Activated naive CD4-positive, alpha-beta T cell treated with anti-CD3 and anti-CD28 coated beads, Interleukin-2, amount 50 U/mL, for 72 hours (primary cell): ENCODE measurements at regions not wholly inside any gene's neighbourhood (a gene's known extent, or its start where the extent isn't known, plus 50 kb on each side); places are given as distances from the start of the nearest gene placed in this dataset.

ENCODE experiments used
- ATAC-seq, 2 donors: fragments of 150-1000 bp; cut with Tn5 transposase; 2 replicates each; pipeline ENCODE4 v1.10.0; 2021; ENCODE audit warnings: mild to moderate bottlenecking in 2 of 2, moderate library complexity in 2 of 2
- DNase-seq, 2 donors: peaks; one replicate each; pipeline ENCODE4 v3.0.0; 2021 to 2022; ENCODE audit warnings: low spot score in 2 of 2
- H3K27ac Mint-ChIP-seq, 2 donors: one replicate each; pipeline ENCODE4 v1.8.0; 2022; ENCODE audit warnings: mild to moderate bottlenecking in 2 of 2, mixed read lengths in 2 of 2
- H3K36me3 Mint-ChIP-seq, 2 donors: one replicate each; pipeline ENCODE4 v1.8.0; 2022; ENCODE audit warnings: mixed read lengths in 2 of 2
- H3K9me3 Mint-ChIP-seq, 2 donors: one replicate each; pipeline ENCODE4 v1.8.0; 2022; ENCODE audit warnings: mixed read lengths in 2 of 2

GRCh38 chr3:34365771-34366170 is 567.3 kb downstream of the PDCD6IP start:
- no peak overlapping the region for H3K27ac Mint-ChIP-seq
- H3K9me3 Mint-ChIP-seq, result no peaks in the 10 kb centered on the region
- no peak for ATAC-seq
- H3K36me3 Mint-ChIP-seq, result no peaks in the 10 kb centered on the region
- no peak for DNase-seq

GRCh38 chr3:34367521-34367920 is 569.1 kb downstream of the PDCD6IP start:
- ATAC-seq (no peak), DNase-seq (no peak)
- Mint-ChIP-seq H3K9me3 (peaks cover 0 to 3% of the 10 kb centered on the region in 2 donors), H3K27ac (no peak overlapping the region), H3K36me3 (no peaks in the 10 kb centered on the region)

GRCh38 chr3:34374521-34374920 is 576.1 kb downstream of the PDCD6IP start:
- no peaks in the 10 kb centered on the region for H3K36me3 Mint-ChIP-seq
- DNase-seq (no peak), ATAC-seq (no peak)
- peaks cover 0 to 5% of the 10 kb centered on the region in 2 donors for H3K9me3 Mint-ChIP-seq
- H3K27ac Mint-ChIP-seq, result no peak overlapping the region

- no peak for ATAC-seq
- Mint-ChIP-seq H3K9me3 (peaks cover 0 to 5% of the 10 kb centered on the region in 2 donors), H3K27ac (no peak overlapping the region), H3K36me3 (no peaks in the 10 kb centered on the region)
- DNase-seq, result no peak
Observed at GRCh38 chr3:34376691-34377090, 578.3 kb downstream of the PDCD6IP start.

- Mint-ChIP-seq H3K27ac (no peak overlapping the region), H3K9me3 (no peaks in the 10 kb centered on the region), H3K36me3 (no peaks in the 10 kb centered on the region)
- ATAC-seq, result no peak
- no peak for DNase-seq
Observed at GRCh38 chr3:34377961-34378360, 579.5 kb downstream of the PDCD6IP start.

GRCh38 chr3:34381243-34381642 is 582.8 kb downstream of the PDCD6IP start:
- Mint-ChIP-seq H3K27ac (no peak overlapping the region), H3K9me3 (no peaks in the 10 kb centered on the region), H3K36me3 (no peaks in the 10 kb centered on the region)
- DNase-seq, result no peak
- ATAC-seq, result no peak

- Mint-ChIP-seq H3K27ac (no peak overlapping the region), H3K9me3 (no peaks in the 10 kb centered on the region), H3K36me3 (no peaks in the 10 kb centered on the region)
- DNase-seq (no peak), ATAC-seq (no peak)
Observed at GRCh38 chr3:34382859-34383258, 584.4 kb downstream of the PDCD6IP start.

GRCh38 chr3:34386309-34386708 is 587.9 kb downstream of the PDCD6IP start:
- no peaks in the 10 kb centered on the region for H3K36me3 Mint-ChIP-seq

GRCh38 chr3:34387826-34388564 is 589.6 kb downstream of the PDCD6IP start:
- H3K27ac Mint-ChIP-seq, result no peak overlapping the region
- no peak for DNase-seq
- H3K36me3 Mint-ChIP-seq, result no peaks in the 10 kb centered on the region
- ATAC-seq, result no peak
- peaks cover 1 to 2% of the 10 kb centered on the region in 2 donors for H3K9me3 Mint-ChIP-seq

More at GRCh38 chr3:34386309-34386708, 587.9 kb downstream of the PDCD6IP start:
- no peak overlapping the region for H3K27ac Mint-ChIP-seq
- no peaks in the 10 kb centered on the region for H3K9me3 Mint-ChIP-seq
- no peak for ATAC-seq
- no peak for DNase-seq

GRCh38 chr3:34388830-34389229 is 590.4 kb downstream of the PDCD6IP start:
- Mint-ChIP-seq H3K27ac (no peak overlapping the region), H3K36me3 (no peaks in the 10 kb centered on the region), H3K9me3 (peaks cover 5% of the 10 kb centered on the region in 2 donors)
- no peak for ATAC-seq
- no peak for DNase-seq

GRCh38 chr3:34394978-34395748 is 596.7 kb downstream of the PDCD6IP start:
- ATAC-seq, result no peak
- no peak for DNase-seq
- no peak overlapping the region for H3K27ac Mint-ChIP-seq
- H3K9me3 Mint-ChIP-seq, result peaks cover 17 to 18% of the 10 kb centered on the region in 2 donors
- H3K36me3 Mint-ChIP-seq, result peaks cover 0 to 9% of the 10 kb centered on the region in 2 donors

GRCh38 chr3:34396288-34396687 is 597.9 kb downstream of the PDCD6IP start:
- Mint-ChIP-seq H3K9me3 (peaks cover 18% of the 10 kb centered on the region in 2 donors), H3K36me3 (peaks cover 0 to 9% of the 10 kb centered on the region in 2 donors)
- no peak for ATAC-seq

GRCh38 chr3:34396956-34397355 is 598.5 kb downstream of the PDCD6IP start:
- H3K27ac Mint-ChIP-seq, result no peak overlapping the region
- ATAC-seq, result no peak
- H3K36me3 Mint-ChIP-seq, result peaks cover 0 to 9% of the 10 kb centered on the region in 2 donors
- peaks cover 18 to 20% of the 10 kb centered on the region in 2 donors for H3K9me3 Mint-ChIP-seq
- DNase-seq, result no peak

More at GRCh38 chr3:34396288-34396687, 597.9 kb downstream of the PDCD6IP start:
- no peak for DNase-seq
- no peak overlapping the region for H3K27ac Mint-ChIP-seq

- Mint-ChIP-seq H3K27ac (no peak overlapping the region), H3K36me3 (peaks cover 0 to 9% of the 10 kb centered on the region in 2 donors), H3K9me3 (peaks cover 12 to 14% of the 10 kb centered on the region in 2 donors)
- ATAC-seq (no peak), DNase-seq (no peak)
Observed at GRCh38 chr3:34399401-34399800, 601.0 kb downstream of the PDCD6IP start.

GRCh38 chr3:34405159-34405558 is 606.7 kb downstream of the PDCD6IP start:
- H3K36me3 Mint-ChIP-seq, result no peaks in the 10 kb centered on the region
- peaks cover 0 to 3% of the 10 kb centered on the region in 2 donors for H3K9me3 Mint-ChIP-seq
- no peak overlapping the region for H3K27ac Mint-ChIP-seq
- ATAC-seq (no peak), DNase-seq (no peak)

GRCh38 chr3:34407281-34407680 is 608.9 kb downstream of the PDCD6IP start:
- ATAC-seq (no peak), DNase-seq (no peak)
- Mint-ChIP-seq H3K27ac (no peak overlapping the region), H3K36me3 (no peaks in the 10 kb centered on the region), H3K9me3 (no peaks in the 10 kb centered on the region)

- no peak for DNase-seq
Observed at GRCh38 chr3:34408088-34408487, 609.7 kb downstream of the PDCD6IP start.

More at GRCh38 chr3:34408088-34408487, 609.7 kb downstream of the PDCD6IP start:
- Mint-ChIP-seq H3K9me3 (no peaks in the 10 kb centered on the region), H3K36me3 (no peaks in the 10 kb centered on the region), H3K27ac (no peak overlapping the region)
- ATAC-seq, result no peak
